ENCODE measurements at regions not wholly inside any gene's neighbourhood (a gene's known extent, or its start where the extent isn't known, plus 50 kb on each side); places are given as distances from the start of the nearest gene placed in this dataset.

- Histone ChIP-seq H3K9me3 (ENCODE audit: low read length) (no peaks in the 10 kb centered on the region), H3K27ac (ENCODE audit: low read length) (no peak overlapping the region), H4K20me1 (ENCODE audit: low read length) (no peaks in the 10 kb centered on the region), H3K4me2 (ENCODE audit: low read length) (no peak overlapping the region), H3K79me2 (ENCODE audit: low read length) (no peaks in the 10 kb centered on the region), H2AFZ (ENCODE audit: low read length) (no peak overlapping the region), H3F3A (ENCODE audit: low read length, unreplicated experiment) (no peaks in the 10 kb centered on the region), H3K4me3 (ENCODE audit: low read length) (no peak overlapping the region), H3K9ac (ENCODE audit: low read length) (no peak overlapping the region), H3K27me3 (ENCODE audit: low read length) (no peaks in the 10 kb centered on the region), H3K36me3 (ENCODE audit: low read depth, low read length) (no peaks in the 10 kb centered on the region), H3K9me2 (replicated peaks; ENCODE audit: low read length) (no peaks in the 10 kb centered on the region), H3K4me1 (ENCODE audit: insufficient read depth, low read length) (peaks cover 3% of the 10 kb centered on the region; the same call in 1 of the 2 replicates)
- no peak for ATAC-seq
- no peak for DNase-seq
- ChIA-PET CTCF (no interaction called here), POLR2A (ENCODE audit: unreplicated experiment) (no interaction called here)
- no TSS peak for BruUV-seq (replicated peaks)
- TF ChIP-seq CTCF (conservative IDR thresholded peaks at IDR 0.05; ENCODE audit: low read depth, low read length) = no peak
- no peak for TF ChIP-seq EZH2phosphoT487 (IDR thresholded peaks at IDR 0.05; ENCODE audit: borderline replicate concordance, low read length)
- no peak for TF ChIP-seq EZH2 (IDR thresholded peaks at IDR 0.05; ENCODE audit: low read length, unreplicated experiment)
- intact Hi-C loops (cut with micrococcal nuclease) = no loop called here
These were observed 268.4 kb upstream of the AMIGO2 start for GRCh38 chr12:47348206-47348605.

GRCh38 chr12:47346251-47347019 is 266.7 kb upstream of the AMIGO2 start:
- POLR2A ChIA-PET (ENCODE audit: unreplicated experiment) = interaction anchor here (0.7 kb wide), 1 partner anchor 10 kb away, joined by 4 read pairs; no protein-coding TSS in a partner anchor
- H2AFZ ChIP-seq (ENCODE audit: low read length) = no peak overlapping the region
- no peaks in the 10 kb centered on the region for H3K9me3 ChIP-seq (ENCODE audit: low read length)
- no peaks in the 10 kb centered on the region for H3K27me3 ChIP-seq (ENCODE audit: low read length)
- CTCF ChIA-PET = no interaction called here
- no peak overlapping the region for H3K27ac ChIP-seq (ENCODE audit: low read length)
- no peak for ATAC-seq
- intact Hi-C loops (cut with micrococcal nuclease) = no loop called here
- H3K4me1 ChIP-seq (ENCODE audit: insufficient read depth, low read length) = peaks cover 3% of the 10 kb centered on the region; the same call in 1 of the 2 replicates
- H3K4me3 ChIP-seq (ENCODE audit: low read length) = no peak overlapping the region
- no peaks in the 10 kb centered on the region for H3K9me2 ChIP-seq (replicated peaks; ENCODE audit: low read length)
- no peak overlapping the region for H3K9ac ChIP-seq (ENCODE audit: low read length)
- H3K4me2 ChIP-seq (ENCODE audit: low read length) = no peak overlapping the region
- no peaks in the 10 kb centered on the region for H4K20me1 ChIP-seq (ENCODE audit: low read length)
- H3K79me2 ChIP-seq (ENCODE audit: low read length) = no peaks in the 10 kb centered on the region
- H3K36me3 ChIP-seq (ENCODE audit: low read depth, low read length) = no peaks in the 10 kb centered on the region
- no peaks in the 10 kb centered on the region for H3F3A ChIP-seq (ENCODE audit: low read length, unreplicated experiment)
- no peak for DNase-seq
- TF ChIP-seq EZH2phosphoT487 (IDR thresholded peaks at IDR 0.05; ENCODE audit: borderline replicate concordance, low read length) (no peak), CTCF (conservative IDR thresholded peaks at IDR 0.05; ENCODE audit: low read depth, low read length) (no peak), EZH2 (IDR thresholded peaks at IDR 0.05; ENCODE audit: low read length, unreplicated experiment) (no peak)
- BruUV-seq (replicated peaks) = no TSS peak

Measured in PC-3 (cell line).